MG63 (cell line): ENCODE measurements at regions not wholly inside any gene's neighbourhood (a gene's known extent, or its start where the extent isn't known, plus 50 kb on each side); places are given as distances from the start of the nearest gene placed in this dataset.

Experiments used
- DNase-seq: peaks from one replicate; pipeline ENCODE4 v3.0.0-alpha.2; 2020
- H3K27me3 ChIP-seq: fragments of 250-450 bp; sonication (Bioruptor Pico); 2 replicates; pipeline ENCODE4 v1.5.1; 2020; ENCODE audit warnings: mild to moderate bottlenecking, moderate library complexity
- H3K36me3 ChIP-seq: fragments of 250-450 bp; sonication (Bioruptor Pico); 2 replicates; pipeline ENCODE4 v1.5.1; 2020; ENCODE audit warnings: mild to moderate bottlenecking, moderate library complexity
- H3K4me3 ChIP-seq: fragments of 250-450 bp; sonication (Bioruptor Pico); 2 replicates; pipeline ENCODE4 v1.5.1; 2020; ENCODE audit warnings: mild to moderate bottlenecking, moderate library complexity
- H3K9me3 ChIP-seq: fragments of 250-450 bp; sonication (Bioruptor Pico); 2 replicates; pipeline ENCODE4 v1.5.1; 2020; ENCODE audit warnings: mild to moderate bottlenecking, moderate library complexity

GRCh38 chr10:4450981-4451908 is 374.8 kb upstream of the AKR1E2 start:
- no peak overlapping the region for H3K4me3 ChIP-seq
- no peaks in the 10 kb centered on the region for H3K9me3 ChIP-seq
- H3K36me3 ChIP-seq, result no peaks in the 10 kb centered on the region
- no peak for DNase-seq
- no peaks in the 10 kb centered on the region for H3K27me3 ChIP-seq

- H3K36me3 ChIP-seq, result no peaks in the 10 kb centered on the region
- H3K27me3 ChIP-seq, result no peaks in the 10 kb centered on the region
- no peak overlapping the region for H3K4me3 ChIP-seq
- DNase-seq, result no peak
- H3K9me3 ChIP-seq, result 0 out of 2 replicates have a peak, but pooled peaks cover under 1% of the 10 kb centered on the region
Measured at GRCh38 chr10:4450169-4450568, 375.8 kb upstream of the AKR1E2 start.

GRCh38 chr10:4448030-4448429 is 378.0 kb upstream of the AKR1E2 start:
- Histone ChIP-seq H3K27me3 (no peaks in the 10 kb centered on the region), H3K9me3 (peaks cover 3% of the 10 kb centered on the region; the same call in 1 of the 2 replicates), H3K36me3 (no peaks in the 10 kb centered on the region), H3K4me3 (no peak overlapping the region)
- DNase-seq, result no peak

- Histone ChIP-seq H3K36me3 (no peaks in the 10 kb centered on the region), H3K27me3 (no peaks in the 10 kb centered on the region), H3K9me3 (peaks cover 3% of the 10 kb centered on the region; the same call in 1 of the 2 replicates), H3K4me3 (no peak overlapping the region)
- DNase-seq, result no peak
Measured at GRCh38 chr10:4443419-4443818, 382.6 kb upstream of the AKR1E2 start.

GRCh38 chr10:4442296-4442695 is 383.7 kb upstream of the AKR1E2 start:
- Histone ChIP-seq H3K36me3 (no peaks in the 10 kb centered on the region), H3K9me3 (peaks cover 3% of the 10 kb centered on the region; the same call in 1 of the 2 replicates)
- no peak for DNase-seq

GRCh38 chr10:4440260-4440659 is 385.7 kb upstream of the AKR1E2 start:
- no peak for DNase-seq
- Histone ChIP-seq H3K27me3 (no peaks in the 10 kb centered on the region), H3K9me3 (peaks cover 3% of the 10 kb centered on the region; the same call in 1 of the 2 replicates), H3K4me3 (no peak overlapping the region), H3K36me3 (no peaks in the 10 kb centered on the region)

More at GRCh38 chr10:4442296-4442695, 383.7 kb upstream of the AKR1E2 start:
- H3K27me3 ChIP-seq, result no peaks in the 10 kb centered on the region
- H3K4me3 ChIP-seq, result no peak overlapping the region

GRCh38 chr10:4437791-4438190 is 388.2 kb upstream of the AKR1E2 start:
- Histone ChIP-seq H3K36me3 (no peaks in the 10 kb centered on the region), H3K9me3 (no peaks in the 10 kb centered on the region), H3K4me3 (no peak overlapping the region), H3K27me3 (no peaks in the 10 kb centered on the region)
- DNase-seq, result no peak

- Histone ChIP-seq H3K27me3 (no peaks in the 10 kb centered on the region), H3K4me3 (no peak overlapping the region), H3K36me3 (no peaks in the 10 kb centered on the region), H3K9me3 (no peaks in the 10 kb centered on the region)
- no peak for DNase-seq
Measured at GRCh38 chr10:4437061-4437460, 388.9 kb upstream of the AKR1E2 start.

- no peak for DNase-seq
- Histone ChIP-seq H3K27me3 (no peaks in the 10 kb centered on the region), H3K36me3 (no peaks in the 10 kb centered on the region), H3K9me3 (no peaks in the 10 kb centered on the region), H3K4me3 (no peak overlapping the region)
Measured at GRCh38 chr10:4436103-4436502, 389.9 kb upstream of the AKR1E2 start.

GRCh38 chr10:4434516-4435071 is 391.4 kb upstream of the AKR1E2 start:
- Histone ChIP-seq H3K4me3 (no peak overlapping the region), H3K27me3 (no peaks in the 10 kb centered on the region), H3K36me3 (no peaks in the 10 kb centered on the region), H3K9me3 (no peaks in the 10 kb centered on the region)
- DNase-seq, result no peak

- H3K27me3 ChIP-seq, result no peaks in the 10 kb centered on the region
- no peaks in the 10 kb centered on the region for H3K36me3 ChIP-seq
- no peaks in the 10 kb centered on the region for H3K9me3 ChIP-seq
- no peak overlapping the region for H3K4me3 ChIP-seq
- no peak for DNase-seq
Measured at GRCh38 chr10:4434105-4434504, 391.9 kb upstream of the AKR1E2 start.

GRCh38 chr10:4431114-4431863 is 394.7 kb upstream of the AKR1E2 start:
- no peaks in the 10 kb centered on the region for H3K9me3 ChIP-seq
- H3K4me3 ChIP-seq, result no peak overlapping the region
- no peaks in the 10 kb centered on the region for H3K36me3 ChIP-seq
- peak; percentile 5 for DNase-seq
- no peaks in the 10 kb centered on the region for H3K27me3 ChIP-seq

GRCh38 chr10:4429571-4429970 is 396.4 kb upstream of the AKR1E2 start:
- Histone ChIP-seq H3K4me3 (no peak overlapping the region), H3K27me3 (no peaks in the 10 kb centered on the region), H3K36me3 (no peaks in the 10 kb centered on the region), H3K9me3 (no peaks in the 10 kb centered on the region)
- no peak for DNase-seq

- H3K4me3 ChIP-seq, result no peak overlapping the region
- no peaks in the 10 kb centered on the region for H3K27me3 ChIP-seq
- no peaks in the 10 kb centered on the region for H3K9me3 ChIP-seq
- H3K36me3 ChIP-seq, result no peaks in the 10 kb centered on the region
- DNase-seq, result no peak
Measured at GRCh38 chr10:4427532-4427931, 398.5 kb upstream of the AKR1E2 start.

GRCh38 chr10:4426866-4427265 is 399.1 kb upstream of the AKR1E2 start:
- H3K27me3 ChIP-seq, result no peaks in the 10 kb centered on the region

GRCh38 chr10:4409319-4409718 is 416.7 kb upstream of the AKR1E2 start:
- H3K4me3 ChIP-seq, result no peak overlapping the region
- H3K27me3 ChIP-seq, result no peaks in the 10 kb centered on the region
- no peak for DNase-seq
- H3K36me3 ChIP-seq, result no peaks in the 10 kb centered on the region
- H3K9me3 ChIP-seq, result no peaks in the 10 kb centered on the region

More at GRCh38 chr10:4426866-4427265, 399.1 kb upstream of the AKR1E2 start:
- H3K9me3 ChIP-seq, result no peaks in the 10 kb centered on the region
- DNase-seq, result no peak
- H3K4me3 ChIP-seq, result no peak overlapping the region
- no peaks in the 10 kb centered on the region for H3K36me3 ChIP-seq

- no peaks in the 10 kb centered on the region for H3K27me3 ChIP-seq
- no peak for DNase-seq
- no peak overlapping the region for H3K4me3 ChIP-seq
Measured at GRCh38 chr10:4407783-4408182, 418.2 kb upstream of the AKR1E2 start.

More at GRCh38 chr10:4407783-4408182, 418.2 kb upstream of the AKR1E2 start:
- H3K9me3 ChIP-seq, result no peaks in the 10 kb centered on the region
- H3K36me3 ChIP-seq, result no peaks in the 10 kb centered on the region
